Spleen (tissue), 7 donors: ENCODE measurements at regions not wholly inside any gene's neighbourhood (a gene's known extent, or its start where the extent isn't known, plus 50 kb on each side); places are given as distances from the start of the nearest gene placed in this dataset.

Source experiments
- POLR2A ChIP-seq, 3 donors: fragments of 450-650 bp; IDR thresholded peaks; one replicate each; pipeline ENCODE4 v1.5.1; 2017; ENCODE audit warnings: antibody characterized with exemption in 3 of 3, mild to moderate bottlenecking in 1 of 3
- POLR2AphosphoS5 ChIP-seq, 3 donors: sonication (generic); formaldehyde crosslinking; IDR thresholded peaks; one replicate each; pipeline ENCODE4 v1.5.1; 2017; ENCODE audit warnings: antibody characterized with exemption in 3 of 3
- TF ChIP-seq, protein P1 (sequence below), 11 experiments: fragments of 200-600 bp in 7 of 11; fragments of 450-650 bp in 4 of 11; sonication (generic) in 4 of 11; IDR thresholded peaks in 8 of 11; conservative IDR thresholded peaks in 3 of 11; 1 replicate in 7 of 11; 2 replicates in 4 of 11; pipeline versions ENCODE4 v1.4.0 to v1.8.0; 2016 to 2021; ENCODE audit warnings: antibody characterized with exemption in 11 of 11, inconsistent platforms in 4 of 11, mild to moderate bottlenecking in 1 of 11
- donor health status: DM: no; HTN: no; CAD: no; lungs with moderate emphysema.
- donor health status: DM: no; HTN: no; CAD: no.
- donor health status: DM: no; HTN: no; CAD: no.

- TF ChIP-seq, protein P1, sequence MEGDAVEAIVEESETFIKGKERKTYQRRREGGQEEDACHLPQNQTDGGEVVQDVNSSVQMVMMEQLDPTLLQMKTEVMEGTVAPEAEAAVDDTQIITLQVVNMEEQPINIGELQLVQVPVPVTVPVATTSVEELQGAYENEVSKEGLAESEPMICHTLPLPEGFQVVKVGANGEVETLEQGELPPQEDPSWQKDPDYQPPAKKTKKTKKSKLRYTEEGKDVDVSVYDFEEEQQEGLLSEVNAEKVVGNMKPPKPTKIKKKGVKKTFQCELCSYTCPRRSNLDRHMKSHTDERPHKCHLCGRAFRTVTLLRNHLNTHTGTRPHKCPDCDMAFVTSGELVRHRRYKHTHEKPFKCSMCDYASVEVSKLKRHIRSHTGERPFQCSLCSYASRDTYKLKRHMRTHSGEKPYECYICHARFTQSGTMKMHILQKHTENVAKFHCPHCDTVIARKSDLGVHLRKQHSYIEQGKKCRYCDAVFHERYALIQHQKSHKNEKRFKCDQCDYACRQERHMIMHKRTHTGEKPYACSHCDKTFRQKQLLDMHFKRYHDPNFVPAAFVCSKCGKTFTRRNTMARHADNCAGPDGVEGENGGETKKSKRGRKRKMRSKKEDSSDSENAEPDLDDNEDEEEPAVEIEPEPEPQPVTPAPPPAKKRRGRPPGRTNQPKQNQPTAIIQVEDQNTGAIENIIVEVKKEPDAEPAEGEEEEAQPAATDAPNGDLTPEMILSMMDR (IDR thresholded peaks at IDR 0.05 in 8 of 11, conservative IDR thresholded peaks at IDR 0.05 in 3 of 11) = no peak
- no peak for TF ChIP-seq POLR2AphosphoS5 (IDR thresholded peaks at IDR 0.05)
- TF ChIP-seq POLR2A (IDR thresholded peaks at IDR 0.05) = no peak
Measured at GRCh38 chr12:5172886-5173285, 129.2 kb downstream of the KCNA5 start.
